ENCODE measurements at regions not wholly inside any gene's neighbourhood (a gene's known extent, or its start where the extent isn't known, plus 50 kb on each side); places are given as distances from the start of the nearest gene placed in this dataset.

DNA sequence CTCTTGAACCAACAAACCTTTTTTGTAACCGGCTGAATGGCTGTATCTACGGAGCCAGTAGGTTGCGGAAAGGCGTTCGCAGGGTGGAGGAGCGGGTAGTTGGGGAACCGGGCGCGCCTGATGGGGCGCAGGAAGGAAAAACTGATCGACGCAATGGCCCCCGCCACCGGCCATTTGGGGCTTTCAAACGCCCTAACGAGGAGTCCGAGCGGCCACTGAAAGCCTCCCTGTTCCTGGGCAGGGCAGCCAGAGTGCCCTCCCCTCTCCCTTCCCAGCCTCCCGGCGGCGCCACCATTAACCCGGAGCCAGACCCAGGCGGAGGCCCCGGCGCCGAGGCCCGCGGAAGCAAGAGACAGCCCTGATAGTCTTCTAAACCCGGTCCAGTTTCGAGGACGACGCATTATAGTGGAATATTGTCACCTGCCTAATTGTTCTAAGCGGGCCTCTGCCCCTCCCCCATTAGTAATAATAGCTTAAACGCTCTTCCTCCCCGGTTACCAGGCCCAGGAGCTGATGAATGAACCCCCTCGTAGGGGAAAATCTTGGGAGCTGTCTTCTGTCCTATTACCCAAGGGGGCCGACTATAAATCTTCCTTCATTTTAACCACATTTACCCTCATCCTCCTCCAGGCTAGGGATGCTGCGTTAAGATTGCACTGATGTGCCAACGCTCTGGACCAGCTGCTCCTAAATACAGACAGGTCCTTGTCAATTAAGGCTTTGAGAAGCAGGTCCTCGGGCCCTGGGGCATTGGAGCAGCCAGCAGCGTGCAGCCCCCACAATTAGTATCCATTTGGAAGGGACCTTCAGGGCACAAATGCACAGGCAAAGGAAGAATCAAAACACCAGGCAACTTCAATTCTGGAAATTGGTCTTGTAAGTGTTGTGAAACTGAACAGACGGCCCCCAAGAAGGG lies 61.6 kb upstream of the TMEM33 start:
- H3K4me3 ChIP-seq (ENCODE audit: control insufficient read depth, low read depth, low read length) = no peak overlapping the region
- TF ChIP-seq, protein P1, sequence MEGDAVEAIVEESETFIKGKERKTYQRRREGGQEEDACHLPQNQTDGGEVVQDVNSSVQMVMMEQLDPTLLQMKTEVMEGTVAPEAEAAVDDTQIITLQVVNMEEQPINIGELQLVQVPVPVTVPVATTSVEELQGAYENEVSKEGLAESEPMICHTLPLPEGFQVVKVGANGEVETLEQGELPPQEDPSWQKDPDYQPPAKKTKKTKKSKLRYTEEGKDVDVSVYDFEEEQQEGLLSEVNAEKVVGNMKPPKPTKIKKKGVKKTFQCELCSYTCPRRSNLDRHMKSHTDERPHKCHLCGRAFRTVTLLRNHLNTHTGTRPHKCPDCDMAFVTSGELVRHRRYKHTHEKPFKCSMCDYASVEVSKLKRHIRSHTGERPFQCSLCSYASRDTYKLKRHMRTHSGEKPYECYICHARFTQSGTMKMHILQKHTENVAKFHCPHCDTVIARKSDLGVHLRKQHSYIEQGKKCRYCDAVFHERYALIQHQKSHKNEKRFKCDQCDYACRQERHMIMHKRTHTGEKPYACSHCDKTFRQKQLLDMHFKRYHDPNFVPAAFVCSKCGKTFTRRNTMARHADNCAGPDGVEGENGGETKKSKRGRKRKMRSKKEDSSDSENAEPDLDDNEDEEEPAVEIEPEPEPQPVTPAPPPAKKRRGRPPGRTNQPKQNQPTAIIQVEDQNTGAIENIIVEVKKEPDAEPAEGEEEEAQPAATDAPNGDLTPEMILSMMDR (conservative IDR thresholded peaks at IDR 0.05; ENCODE audit: control insufficient read depth, insufficient read depth, low read depth, low read length) = no peak
- no peak for DNase-seq (ENCODE audit: low read depth)

DNA sequence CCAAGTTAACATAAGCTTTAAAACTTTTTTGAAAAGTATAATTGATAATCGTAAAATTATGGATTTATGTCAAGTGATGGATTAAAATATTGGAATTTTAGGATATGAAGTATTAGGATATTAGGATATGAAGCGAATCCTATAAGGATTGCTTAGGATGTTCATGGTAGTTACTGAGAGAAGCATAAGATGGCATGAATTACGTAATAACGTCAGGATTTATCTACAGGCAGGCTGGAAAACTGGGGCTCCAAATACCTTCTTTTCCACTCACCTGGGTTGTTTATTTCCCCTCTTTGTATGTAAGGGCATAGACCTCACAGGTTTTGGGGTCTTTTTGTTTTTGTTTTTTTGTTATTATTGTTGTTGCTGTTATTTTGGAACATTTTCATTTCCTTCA lies 65.2 kb upstream of the TMEM33 start:
- no peak overlapping the region for H3K4me3 ChIP-seq (ENCODE audit: control insufficient read depth, low read depth, low read length)
- no peak for DNase-seq (ENCODE audit: low read depth)
- TF ChIP-seq, protein P1 (conservative IDR thresholded peaks at IDR 0.05; ENCODE audit: control insufficient read depth, insufficient read depth, low read depth, low read length) = no peak

DNA sequence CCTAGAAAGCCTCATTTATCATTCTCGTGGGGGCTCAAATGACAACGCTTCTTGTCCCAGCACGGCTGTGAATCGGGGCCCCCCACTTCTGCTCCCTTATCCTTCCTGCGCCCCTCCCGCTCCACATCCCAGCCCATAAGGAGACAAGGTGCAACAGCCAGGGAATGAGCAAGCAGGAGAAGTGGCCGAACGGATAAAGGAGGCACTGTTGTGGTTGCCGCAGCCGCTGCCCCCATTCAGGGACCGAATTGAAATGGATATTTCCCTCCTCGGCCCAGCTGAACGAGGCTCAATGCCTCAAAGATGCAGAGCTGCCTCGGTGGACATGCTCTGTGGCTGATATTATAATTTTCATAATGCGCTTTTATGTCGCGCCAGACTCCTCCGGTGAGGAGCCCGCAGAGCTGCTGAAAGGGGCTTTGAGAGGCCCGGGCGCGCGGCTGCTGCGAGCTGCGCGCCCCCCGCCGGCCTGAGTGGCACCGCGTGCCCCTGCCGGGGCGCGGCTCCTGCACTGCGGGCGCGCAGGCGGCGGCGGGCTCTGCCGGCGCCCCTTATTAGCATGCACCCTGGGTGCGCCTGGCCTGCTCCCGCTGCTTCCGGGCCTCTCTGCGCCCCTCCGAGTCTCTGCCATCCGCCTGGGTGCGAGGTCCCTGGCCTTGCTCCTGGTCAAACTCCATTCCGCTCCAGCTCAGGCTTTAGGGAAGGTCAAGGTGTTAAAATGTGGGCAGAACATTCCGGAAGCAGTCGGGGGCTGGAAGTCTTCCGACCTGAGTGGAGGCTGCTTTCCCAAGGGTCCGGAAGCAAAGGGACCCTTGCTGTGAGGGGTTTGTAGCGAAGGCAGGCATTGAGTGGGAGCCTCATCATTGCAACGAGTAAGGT lies 68.2 kb upstream of the TMEM33 start:
- H3K4me3 ChIP-seq (ENCODE audit: control insufficient read depth, low read depth, low read length) = no peak overlapping the region
- TF ChIP-seq, protein P1 (conservative IDR thresholded peaks at IDR 0.05; ENCODE audit: control insufficient read depth, insufficient read depth, low read depth, low read length) = no peak
- DNase-seq (ENCODE audit: low read depth) = no peak

DNA sequence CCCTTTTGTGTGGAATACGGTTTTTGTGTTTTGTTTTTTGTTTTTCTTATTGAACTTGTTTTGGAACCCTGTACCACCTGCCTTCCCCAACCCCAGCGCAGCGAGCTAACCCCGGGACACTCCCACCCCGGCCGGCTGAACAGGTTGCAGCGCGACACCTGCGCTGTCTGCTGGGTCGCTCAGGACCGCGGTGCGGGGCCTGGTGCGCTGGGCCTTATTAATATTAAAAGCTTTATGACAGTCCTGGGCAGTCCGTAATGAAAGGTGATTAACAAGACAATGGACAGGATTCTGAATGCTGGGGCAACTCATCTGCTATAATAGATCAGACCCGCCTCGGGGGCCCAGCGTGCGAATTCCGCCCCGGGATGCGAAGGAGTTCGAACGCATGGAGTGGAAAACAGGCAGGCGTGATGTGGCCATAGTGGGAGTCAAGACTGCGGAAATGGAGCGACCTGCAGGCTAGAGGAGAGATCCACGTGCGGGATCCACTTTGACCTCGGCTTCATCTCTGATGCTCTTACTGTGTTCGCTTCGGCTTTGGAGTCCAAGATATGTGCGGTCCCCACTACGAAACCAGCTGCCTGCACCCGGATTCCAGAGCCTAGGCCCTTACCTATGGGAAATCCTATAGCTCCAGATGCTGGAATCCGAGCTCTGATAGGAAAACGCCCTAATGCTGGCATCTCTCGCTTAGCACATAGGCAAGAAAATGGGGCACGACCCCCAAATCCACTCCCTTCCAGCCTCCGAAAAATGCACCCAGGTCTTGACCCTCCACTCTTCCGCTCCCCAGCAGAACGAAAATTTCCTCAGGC lies 69.0 kb upstream of the TMEM33 start:
- TF ChIP-seq, protein P1 (conservative IDR thresholded peaks at IDR 0.05; ENCODE audit: control insufficient read depth, insufficient read depth, low read depth, low read length) = no peak
- no peak overlapping the region for H3K4me3 ChIP-seq (ENCODE audit: control insufficient read depth, low read depth, low read length)
- no peak for DNase-seq (ENCODE audit: low read depth)

DNA sequence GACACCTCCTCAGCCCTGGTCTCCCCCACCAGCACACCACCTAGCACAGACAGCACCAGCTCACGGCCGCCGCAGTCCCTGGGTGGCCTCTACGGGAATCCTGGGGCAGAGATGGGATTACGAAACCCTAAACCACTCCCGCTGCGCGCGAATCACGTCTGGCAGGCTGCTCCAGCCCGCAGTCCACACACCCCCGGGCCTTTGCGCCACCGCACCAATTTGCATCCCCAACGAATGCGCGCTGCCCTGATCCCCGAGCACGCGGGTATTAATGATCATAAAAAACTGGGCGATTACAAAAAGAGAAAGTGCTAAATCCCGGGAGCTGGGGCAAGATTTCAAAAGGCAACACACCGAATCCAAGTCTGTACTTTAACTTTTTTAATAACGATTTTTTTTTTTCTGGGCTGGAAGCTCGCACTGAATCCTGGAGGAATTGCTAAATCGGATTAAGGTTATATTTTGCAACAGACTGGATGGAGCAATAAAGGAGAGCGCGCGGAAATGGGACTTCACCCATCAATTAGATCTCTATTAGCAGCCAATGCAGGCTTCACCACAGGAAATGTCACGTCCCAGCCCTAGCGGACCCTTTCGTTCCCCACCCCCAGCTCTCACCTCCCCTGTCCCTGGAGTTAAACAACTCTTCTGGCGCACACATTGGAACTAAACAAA lies 69.8 kb upstream of the TMEM33 start:
- TF ChIP-seq, protein P1 (conservative IDR thresholded peaks at IDR 0.05; ENCODE audit: control insufficient read depth, insufficient read depth, low read depth, low read length) = no peak
- DNase-seq (ENCODE audit: low read depth) = peak; percentile 13

More for the DNA sequence above, 69.8 kb upstream of the TMEM33 start:
- no peak overlapping the region for H3K4me3 ChIP-seq (ENCODE audit: control insufficient read depth, low read depth, low read length)
